ENCODE measurements at regions not wholly inside any gene's neighbourhood (a gene's known extent, or its start where the extent isn't known, plus 50 kb on each side); places are given as distances from the start of the nearest gene placed in this dataset.

DNA sequence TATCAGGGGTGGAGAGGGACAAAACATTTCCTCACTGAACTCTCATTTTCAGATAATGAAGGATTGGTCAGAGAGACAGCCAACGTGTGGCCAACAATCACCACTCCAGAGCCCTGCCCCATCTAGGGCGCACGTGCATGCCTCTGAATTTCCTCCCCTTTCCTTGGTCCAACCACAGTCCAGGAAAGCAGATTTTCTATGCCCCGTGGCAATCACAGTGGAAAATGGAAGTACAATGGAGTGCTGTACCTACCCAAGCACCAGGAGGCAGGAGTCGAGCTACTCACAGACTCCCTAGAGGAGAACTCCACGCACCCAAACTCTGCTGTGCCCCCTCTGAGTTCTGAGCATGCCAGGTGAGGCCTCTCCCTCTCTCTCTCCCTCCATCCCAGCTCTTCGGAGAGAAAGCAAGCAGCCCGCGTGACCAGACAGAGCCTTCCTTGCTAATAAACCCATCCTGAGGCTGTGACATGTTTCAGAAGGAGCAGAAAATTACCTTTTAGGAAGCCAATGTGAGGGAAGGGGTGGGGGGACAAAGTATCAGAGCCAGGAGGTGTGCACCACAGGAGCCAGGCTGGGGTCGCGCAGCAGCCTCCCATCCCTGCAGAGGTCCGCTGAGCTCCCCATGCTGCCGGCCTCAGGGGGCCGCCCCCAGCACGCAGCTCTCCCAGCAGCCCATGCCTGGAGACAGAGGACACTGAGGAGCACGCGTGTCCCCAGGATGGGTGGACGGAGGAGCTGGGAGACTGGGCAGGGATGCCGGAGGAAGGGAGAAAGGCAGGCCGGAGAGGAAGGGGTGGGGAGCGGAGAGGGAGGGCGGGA, 73.4 kb downstream of the PITPNM2 start:
- DNase-seq = no peak

GRCh38 chr12:123076604-123077297, 74.1 kb downstream of the PITPNM2 start:
- peak; percentile 42 for DNase-seq

DNA sequence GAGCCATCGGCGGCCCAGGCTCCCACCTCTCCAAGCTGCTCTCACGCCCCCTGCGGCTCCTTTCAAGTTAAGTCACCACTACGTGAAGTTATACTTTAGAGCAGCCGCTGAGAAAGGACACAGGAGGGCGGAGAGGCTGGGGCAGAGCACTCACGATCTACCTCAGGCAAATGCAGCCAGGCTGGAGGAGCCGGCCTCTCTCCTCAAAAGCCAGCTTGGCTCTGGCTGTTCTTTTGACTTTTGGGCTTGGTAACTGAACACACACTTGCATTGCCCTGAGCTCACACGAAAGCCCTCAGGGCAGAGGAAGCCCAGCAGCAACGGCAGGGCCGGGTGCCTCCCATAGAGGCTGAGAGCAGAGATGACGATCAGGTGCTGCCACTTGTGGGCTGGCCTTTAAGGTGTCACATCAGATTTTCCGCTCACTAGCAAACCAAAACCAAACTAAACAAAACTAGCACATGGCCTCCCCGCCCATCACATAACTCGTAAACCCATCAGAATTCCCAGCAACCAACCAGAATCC, 75.2 kb downstream of the PITPNM2 start:
- peak; percentile 74 for DNase-seq

DNA sequence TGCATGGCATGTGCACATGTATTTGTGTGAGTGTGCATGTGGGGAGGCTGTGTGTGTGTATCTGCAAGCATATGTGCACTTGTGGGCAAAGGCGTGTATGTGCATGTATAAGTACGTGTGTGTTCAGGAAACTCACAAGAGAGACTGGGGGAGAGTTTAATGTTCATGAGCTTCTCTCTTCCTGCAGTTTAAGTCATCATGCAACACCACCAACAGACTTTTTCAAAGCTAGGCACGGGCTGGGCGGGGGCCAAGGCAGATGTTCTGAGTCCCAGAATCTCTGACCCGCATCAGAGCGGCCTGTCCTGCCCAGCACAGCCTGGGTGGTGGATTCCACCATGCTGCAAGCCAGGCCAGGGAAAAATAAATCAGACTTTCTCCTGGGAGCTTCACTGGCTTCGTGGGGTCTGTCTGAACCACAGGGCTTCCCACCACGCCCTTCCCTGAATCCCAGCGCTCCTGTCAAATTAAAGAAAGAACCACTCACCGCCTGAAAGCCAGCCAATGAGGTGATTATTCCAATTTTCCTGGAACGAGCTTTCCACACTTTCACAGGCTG, 75.7 kb downstream of the PITPNM2 start:
- DNase-seq = no peak

- DNase-seq = no peak
These were observed 76.7 kb downstream of the PITPNM2 start for GRCh38 chr12:123073962-123074801.

DNA sequence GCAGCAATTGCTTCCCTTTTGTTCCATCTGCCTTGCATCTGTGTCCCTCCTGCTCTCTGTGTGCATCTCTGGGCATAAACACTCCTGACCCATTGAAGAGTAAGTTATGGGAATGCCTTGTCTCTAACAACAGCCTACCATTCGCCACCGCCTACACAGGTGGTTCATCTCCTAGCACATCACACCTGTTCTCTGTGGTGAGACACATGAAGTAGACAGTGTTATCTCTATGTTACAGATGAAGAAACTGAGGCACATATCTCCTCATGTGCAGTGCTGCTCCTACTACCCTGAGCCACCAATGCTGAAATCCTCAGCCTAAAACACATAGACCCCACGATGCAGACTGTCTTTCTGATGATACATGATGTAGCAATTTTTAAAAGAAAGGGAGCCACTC, 77.6 kb downstream of the PITPNM2 start:
- DNase-seq = no peak

DNA sequence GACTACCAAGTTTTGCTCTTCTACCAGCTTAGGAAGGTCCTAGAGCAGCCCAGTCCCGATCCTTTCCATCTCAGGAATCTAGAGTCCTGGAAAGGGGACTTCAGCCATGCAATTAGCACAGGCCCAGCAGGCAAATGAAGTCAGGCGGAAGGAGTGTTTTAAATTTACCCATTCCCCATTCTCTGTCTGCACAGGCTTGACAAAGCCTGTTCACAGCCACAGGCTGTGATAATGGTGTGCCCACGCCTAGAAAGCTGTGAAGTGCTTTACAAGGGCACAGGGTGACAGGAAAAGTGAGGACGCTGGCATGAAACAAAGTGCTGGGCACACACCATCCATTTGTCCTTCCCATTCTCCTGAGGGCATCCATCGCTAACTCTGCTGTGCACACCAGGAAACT, 79.0 kb downstream of the PITPNM2 start:
- DNase-seq = no peak

GRCh38 chr12:123071099-123071800, 79.6 kb downstream of the PITPNM2 start:
- no peak for DNase-seq

GRCh38 chr12:123070267-123071081, 80.4 kb downstream of the PITPNM2 start:
- DNase-seq = no peak

DNA sequence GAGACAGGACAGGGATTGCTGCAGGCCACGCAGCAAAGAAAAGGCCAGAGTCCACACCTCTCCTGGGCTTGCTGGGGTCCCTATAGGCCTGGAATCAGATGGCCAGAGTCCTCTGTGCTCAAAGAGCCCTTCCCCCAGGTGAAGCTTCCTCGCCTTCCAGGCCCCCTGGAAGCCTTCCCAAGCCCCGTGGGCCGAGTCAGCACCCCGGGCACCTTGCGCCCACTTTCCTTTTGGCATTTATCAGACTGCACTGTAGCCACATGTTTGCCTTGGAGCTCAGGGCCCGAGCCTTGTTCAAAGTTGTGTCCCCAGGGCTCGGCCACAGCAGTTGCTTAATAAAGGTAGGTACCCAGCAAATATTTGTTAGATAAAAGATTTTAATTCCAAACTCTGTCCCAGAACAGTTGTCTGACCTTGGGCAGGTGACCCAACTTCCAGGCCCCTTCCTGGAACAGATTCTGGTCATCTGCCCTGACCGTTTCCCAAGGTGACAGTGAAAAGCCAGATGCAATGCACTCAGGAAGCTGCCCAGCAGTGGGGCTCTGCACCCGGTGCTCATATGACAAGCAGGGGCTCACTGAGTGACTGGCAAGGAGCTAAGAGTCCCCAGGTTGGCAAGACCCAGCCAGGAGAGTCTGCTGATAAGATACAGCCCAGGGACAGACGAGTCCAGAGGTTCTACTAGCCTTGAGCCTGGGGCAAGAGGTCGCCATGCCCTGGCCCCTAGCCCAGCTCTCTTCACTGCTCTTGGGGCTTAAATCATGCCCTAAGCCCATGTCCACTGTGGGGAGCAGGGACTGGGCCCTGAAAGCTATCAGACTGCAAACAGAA, 81.2 kb downstream of the PITPNM2 start:
- no peak for DNase-seq

- no peak for DNase-seq
These were observed 83.2 kb downstream of the PITPNM2 start for GRCh38 chr12:123067654-123068053.

GRCh38 chr12:123066384-123066710, 84.5 kb downstream of the PITPNM2 start:
- DNase-seq = no peak

DNA sequence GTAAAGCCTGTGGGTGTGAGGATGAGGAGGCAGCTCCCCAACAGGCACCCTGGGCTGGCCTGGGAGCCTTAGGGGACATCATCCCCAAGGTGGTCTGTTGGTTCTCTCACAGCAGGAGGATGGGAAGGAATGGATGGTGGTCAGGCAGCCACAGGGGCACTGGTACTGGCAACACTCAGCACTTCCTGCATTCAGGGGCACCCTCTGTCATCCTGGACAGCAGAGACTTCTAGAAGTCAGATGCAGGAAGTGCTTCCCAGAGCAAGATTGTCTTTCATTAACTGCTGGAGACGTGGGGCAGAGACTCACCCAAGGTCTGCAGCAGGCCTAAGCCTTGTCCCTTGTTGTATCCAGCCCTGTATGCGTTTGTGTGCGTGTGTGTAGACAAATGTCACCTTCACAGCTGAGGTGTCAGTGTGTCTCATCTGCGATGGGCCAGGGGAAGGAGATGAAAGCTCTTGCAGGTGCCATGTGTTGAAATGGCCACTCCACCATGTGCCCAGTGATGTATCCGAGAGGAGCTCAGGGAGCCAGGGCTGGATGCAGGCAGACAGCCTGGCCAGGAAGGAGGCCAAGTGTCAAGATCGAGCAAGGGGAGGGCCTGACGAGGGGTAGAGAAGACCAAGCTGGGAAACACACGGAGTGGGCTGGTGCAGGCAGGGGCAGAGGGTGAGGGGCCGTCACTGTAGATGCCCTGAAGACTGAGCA, 85.1 kb downstream of the PITPNM2 start:
- DNase-seq = no peak

DNA sequence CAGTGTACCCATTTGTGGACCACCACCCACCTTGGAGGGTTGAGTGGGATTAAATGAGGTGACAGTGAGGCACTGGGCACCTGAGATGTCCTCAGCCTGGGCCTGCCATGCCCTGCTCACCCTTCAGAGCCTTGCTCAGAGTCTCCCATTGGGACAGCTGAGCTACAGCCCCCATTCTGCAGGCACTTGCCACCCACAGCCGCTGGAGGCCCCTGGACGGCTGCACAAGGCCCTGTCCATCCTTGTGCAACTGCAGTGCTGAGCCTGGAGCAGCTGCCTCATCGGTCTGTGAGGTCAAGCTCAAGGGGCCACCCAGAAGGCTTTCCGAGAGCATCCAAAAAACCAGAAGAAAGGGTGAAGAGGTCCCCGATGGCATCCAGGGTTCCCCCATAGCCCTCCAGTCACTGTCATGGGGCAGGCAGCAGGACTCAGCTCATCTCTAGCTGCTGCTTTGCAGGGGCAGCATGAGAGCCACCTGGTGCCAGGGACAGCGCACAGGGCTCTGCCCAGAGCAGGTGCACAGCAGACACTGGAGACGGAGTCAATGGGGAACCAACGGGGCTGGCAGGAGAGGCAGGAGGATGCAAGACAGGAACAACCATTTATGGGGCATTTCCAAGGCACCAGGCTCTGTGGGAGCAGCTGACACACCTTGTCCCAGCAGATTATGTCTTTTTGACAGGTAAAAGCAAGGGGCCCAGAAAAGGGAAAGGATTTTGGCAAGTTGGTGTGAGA, 84.6 kb downstream of the ARL6IP4 start:
- no peak for DNase-seq

- no peak for DNase-seq
These were observed 83.9 kb downstream of the ARL6IP4 start for GRCh38 chr12:123064366-123064765.

DNA sequence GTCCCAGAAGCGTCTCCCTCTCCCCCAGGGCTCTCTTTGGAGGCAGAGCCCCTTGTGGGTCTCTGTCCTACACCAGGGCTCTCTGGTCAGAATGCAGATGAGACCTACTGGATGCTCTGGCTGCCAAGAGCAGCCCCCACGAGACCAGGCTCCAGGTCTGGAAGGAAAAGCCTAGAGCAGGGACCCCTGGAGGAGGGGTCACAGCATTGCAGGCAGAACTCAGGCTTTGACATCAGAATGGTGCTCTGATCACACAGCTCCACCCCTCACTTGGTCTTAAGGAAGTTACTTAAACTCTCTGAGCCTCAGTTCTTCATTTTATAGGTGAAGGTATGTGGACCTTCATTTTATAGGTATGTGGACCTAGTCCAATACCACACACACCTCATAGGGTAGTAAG, 83.1 kb downstream of the ARL6IP4 start:
- DNase-seq = no peak

DNA sequence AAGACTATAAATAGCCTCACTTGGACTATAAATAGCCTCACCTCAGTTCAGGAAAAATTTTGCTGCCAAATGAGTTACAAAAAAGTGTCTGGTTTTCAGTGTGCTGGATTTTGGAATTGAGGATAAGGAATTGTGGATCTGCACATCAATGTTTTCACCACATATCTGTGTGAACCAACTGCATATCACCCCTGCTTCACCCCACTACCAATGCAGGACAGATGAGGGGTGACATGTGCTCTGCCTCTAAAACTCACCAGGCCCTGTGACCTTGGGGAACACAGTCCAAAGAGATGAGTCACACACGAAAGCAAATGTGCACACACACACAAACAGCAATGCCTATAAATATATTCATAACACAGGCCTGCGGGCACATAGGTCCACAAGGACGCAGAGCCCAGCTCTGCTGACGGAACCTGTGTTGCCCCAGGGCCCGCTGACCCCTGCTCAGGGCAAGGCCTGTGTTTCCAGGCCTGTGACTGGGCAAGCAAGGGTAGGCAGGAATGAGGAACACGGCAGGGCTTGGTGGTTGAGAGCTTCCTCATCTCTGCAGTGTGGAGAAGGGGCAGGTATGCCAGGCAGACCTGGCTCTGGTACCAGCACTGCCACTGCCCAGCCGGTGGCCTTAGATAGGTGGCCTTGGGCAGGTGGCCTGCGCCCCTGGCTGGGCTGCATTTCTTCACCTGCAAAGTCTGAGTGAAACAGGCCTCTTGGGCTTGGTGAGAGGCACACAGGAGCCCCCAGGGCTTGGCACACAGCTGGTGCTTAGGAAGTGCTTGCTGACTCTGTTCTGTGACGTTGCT, 82.4 kb downstream of the ARL6IP4 start:
- no peak for DNase-seq
